HepG2 (cell line): ENCODE measurements at regions not wholly inside any gene's neighbourhood (a gene's known extent, or its start where the extent isn't known, plus 50 kb on each side); places are given as distances from the start of the nearest gene placed in this dataset.
A peak's percentile ranks its signal among the peaks of the same experiment; 100 is the strongest.

Experiments used
- ATF7 ChIP-seq, 2 experiments: fragments of 450-650 bp in 1 of 2; sonication (generic) in 1 of 2; formaldehyde crosslinking in 1 of 2; IDR thresholded peaks; 2 replicates each; pipeline versions ENCODE4 v1.4.0 to v1.6.1; 2016 to 2020; ENCODE audit warnings: antibody characterized with exemption in 1 of 2, mild to moderate bottlenecking in 1 of 2, missing genetic modification reagents in 1 of 2
- DNMT3B ChIP-seq: conservative IDR thresholded peaks from 2 replicates; pipeline ENCODE4 v1.6.1; 2016; ENCODE audit warnings: missing biosample characterization, control low read depth
- GABPB1 ChIP-seq: IDR thresholded peaks from 2 replicates; pipeline ENCODE4 v1.6.1; 2016; ENCODE audit warnings: mild to moderate bottlenecking, missing genetic modification reagents, moderate library complexity, missing compliant biosample characterization
- HNRNPH1 ChIP-seq: fragments of 200-400 bp; formaldehyde crosslinking; optimal IDR thresholded peaks from 2 replicates; pipeline ENCODE3; 2017; ENCODE audit warnings: mild to moderate bottlenecking, low read depth, low read length
- KDM1A ChIP-seq: IDR thresholded peaks from 2 replicates; pipeline ENCODE4 v1.6.1; 2016; ENCODE audit warnings: missing compliant biosample characterization
- NFIC ChIP-seq: IDR thresholded peaks from 2 replicates; pipeline ENCODE4 v1.6.1; 2012; ENCODE audit warnings: mild to moderate bottlenecking, low read length, inconsistent platforms
- PAWR ChIP-seq: sonication (generic); formaldehyde crosslinking; IDR thresholded peaks from 2 replicates; pipeline ENCODE4 v1.4.0; 2020; ENCODE audit warnings: missing genetic modification reagents, mild to moderate bottlenecking, borderline replicate concordance
- PITX1 ChIP-seq: sonication (generic); formaldehyde crosslinking; IDR thresholded peaks from 2 replicates; pipeline ENCODE4 v1.5.1; 2020; ENCODE audit warnings: mild to moderate bottlenecking, missing genetic modification reagents
- POGZ ChIP-seq: sonication (generic); formaldehyde crosslinking; IDR thresholded peaks from 2 replicates; pipeline ENCODE4 v1.4.0; 2020; ENCODE audit warnings: mild to moderate bottlenecking, missing genetic modification reagents
- SATB2 ChIP-seq: sonication (generic); formaldehyde crosslinking; IDR thresholded peaks from 2 replicates; pipeline ENCODE4 v1.5.0; 2020; ENCODE audit warnings: missing genetic modification reagents
- SP140L ChIP-seq: sonication (generic); formaldehyde crosslinking; IDR thresholded peaks from 2 replicates; pipeline ENCODE4 v1.4.0; 2020; ENCODE audit warnings: missing genetic modification reagents, borderline replicate concordance
- TCF7 ChIP-seq: sonication (generic); IDR thresholded peaks from 2 replicates; pipeline ENCODE4 v1.6.1; 2016; ENCODE audit warnings: antibody characterized with exemption, low read depth
- TCF7L2 ChIP-seq: IDR thresholded peaks from 2 replicates; pipeline ENCODE4 v1.6.1; 2011; ENCODE audit warnings: mild to moderate bottlenecking, low read depth, low read length, moderate library complexity
- THAP11 ChIP-seq: IDR thresholded peaks from 2 replicates; pipeline ENCODE4 v1.6.1; 2016; ENCODE audit warnings: missing biosample characterization, missing genetic modification reagents
- TOPORS ChIP-seq: sonication (generic); formaldehyde crosslinking; IDR thresholded peaks from 2 replicates; pipeline ENCODE4 v1.8.0; 2023; ENCODE audit warnings: mild to moderate bottlenecking, missing genetic modification reagents
- ZBTB1 ChIP-seq: sonication (generic); formaldehyde crosslinking; IDR thresholded peaks from 2 replicates; pipeline ENCODE4 v1.4.0; 2020; ENCODE audit warnings: missing genetic modification reagents, borderline replicate concordance
- ZFP82 ChIP-seq: sonication (generic); formaldehyde crosslinking; IDR thresholded peaks from 2 replicates; pipeline ENCODE4 v1.5.1; 2020; ENCODE audit warnings: mild to moderate bottlenecking, missing genetic modification reagents, borderline replicate concordance
- ZKSCAN8 ChIP-seq: IDR thresholded peaks from 2 replicates; pipeline ENCODE4 v1.6.1; 2016; ENCODE audit warnings: borderline replicate concordance, missing genetic modification reagents, missing compliant biosample characterization
- ZMYM2 ChIP-seq: sonication (generic); formaldehyde crosslinking; IDR thresholded peaks from 2 replicates; pipeline ENCODE4 v1.8.0; 2022; ENCODE audit warnings: mild to moderate bottlenecking, missing genetic modification reagents
- ZNF20 ChIP-seq: sonication (generic); formaldehyde crosslinking; IDR thresholded peaks from 2 replicates; pipeline ENCODE4 v1.4.0; 2020; ENCODE audit warnings: mild to moderate bottlenecking, moderate library complexity, missing genetic modification reagents
- ZNF562 ChIP-seq: sonication (generic); formaldehyde crosslinking; IDR thresholded peaks from 2 replicates; pipeline ENCODE4 v1.8.0; 2022; ENCODE audit warnings: missing genetic modification reagents, borderline replicate concordance
- TF ChIP-seq, protein P1 (sequence below): sonication (generic); formaldehyde crosslinking; IDR thresholded peaks from 2 replicates; pipeline ENCODE4 v1.5.0; 2020; ENCODE audit warnings: mild to moderate bottlenecking, missing genetic modification reagents, borderline replicate concordance
- TF ChIP-seq, protein P2 (sequence below): sonication (generic); formaldehyde crosslinking; IDR thresholded peaks from 2 replicates; pipeline ENCODE4 v1.8.1; 2022; ENCODE audit warnings: low read depth, mild to moderate bottlenecking, missing genetic modification reagents
- TF ChIP-seq, protein P3 (sequence below): sonication (generic); formaldehyde crosslinking; IDR thresholded peaks from 2 replicates; pipeline ENCODE4 v1.9.0; 2022; ENCODE audit warnings: missing genetic modification reagents, mild to moderate bottlenecking, borderline replicate concordance

DNA sequence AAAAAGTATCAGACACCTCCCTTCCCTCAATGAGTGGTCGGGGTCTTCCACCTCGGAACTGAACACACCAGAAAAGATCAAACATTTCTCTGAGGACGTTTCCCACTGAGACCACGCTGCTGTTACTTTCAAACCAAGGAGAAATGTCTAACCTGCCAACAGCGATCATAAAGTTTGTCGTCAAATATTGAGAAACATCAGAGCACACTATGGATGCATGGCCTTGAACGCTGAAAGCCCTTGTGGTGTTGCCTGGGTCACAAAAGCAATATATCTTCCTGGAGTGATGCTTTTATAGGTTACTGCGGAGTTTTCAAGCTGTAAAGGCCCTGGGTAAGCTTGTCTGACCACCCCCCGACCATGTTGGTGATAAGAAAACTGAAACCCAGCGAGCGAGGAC, 70.2 kb upstream of the ID2 start (continued):
- TF ChIP-seq, protein P1, sequence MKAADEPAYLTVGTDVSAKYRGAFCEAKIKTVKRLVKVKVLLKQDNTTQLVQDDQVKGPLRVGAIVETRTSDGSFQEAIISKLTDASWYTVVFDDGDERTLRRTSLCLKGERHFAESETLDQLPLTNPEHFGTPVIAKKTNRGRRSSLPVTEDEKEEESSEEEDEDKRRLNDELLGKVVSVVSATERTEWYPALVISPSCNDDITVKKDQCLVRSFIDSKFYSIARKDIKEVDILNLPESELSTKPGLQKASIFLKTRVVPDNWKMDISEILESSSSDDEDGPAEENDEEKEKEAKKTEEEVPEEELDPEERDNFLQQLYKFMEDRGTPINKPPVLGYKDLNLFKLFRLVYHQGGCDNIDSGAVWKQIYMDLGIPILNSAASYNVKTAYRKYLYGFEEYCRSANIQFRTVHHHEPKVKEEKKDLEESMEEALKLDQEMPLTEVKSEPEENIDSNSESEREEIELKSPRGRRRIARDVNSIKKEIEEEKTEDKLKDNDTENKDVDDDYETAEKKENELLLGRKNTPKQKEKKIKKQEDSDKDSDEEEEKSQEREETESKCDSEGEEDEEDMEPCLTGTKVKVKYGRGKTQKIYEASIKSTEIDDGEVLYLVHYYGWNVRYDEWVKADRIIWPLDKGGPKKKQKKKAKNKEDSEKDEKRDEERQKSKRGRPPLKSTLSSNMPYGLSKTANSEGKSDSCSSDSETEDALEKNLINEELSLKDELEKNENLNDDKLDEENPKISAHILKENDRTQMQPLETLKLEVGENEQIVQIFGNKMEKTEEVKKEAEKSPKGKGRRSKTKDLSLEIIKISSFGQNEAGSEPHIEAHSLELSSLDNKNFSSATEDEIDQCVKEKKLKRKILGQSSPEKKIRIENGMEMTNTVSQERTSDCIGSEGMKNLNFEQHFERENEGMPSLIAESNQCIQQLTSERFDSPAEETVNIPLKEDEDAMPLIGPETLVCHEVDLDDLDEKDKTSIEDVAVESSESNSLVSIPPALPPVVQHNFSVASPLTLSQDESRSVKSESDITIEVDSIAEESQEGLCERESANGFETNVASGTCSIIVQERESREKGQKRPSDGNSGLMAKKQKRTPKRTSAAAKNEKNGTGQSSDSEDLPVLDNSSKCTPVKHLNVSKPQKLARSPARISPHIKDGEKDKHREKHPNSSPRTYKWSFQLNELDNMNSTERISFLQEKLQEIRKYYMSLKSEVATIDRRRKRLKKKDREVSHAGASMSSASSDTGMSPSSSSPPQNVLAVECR (CRISPR knock-in tag): no peak; the same call in 1 of the 2 replicates
- TF ChIP-seq HNRNPH1 (no peak), DNMT3B (CRISPR knock-in tag) (no peak), ATF7 (IDR thresholded peaks at IDR 0.05) (no peak), ATF7 (CRISPR knock-in tag; IDR thresholded peaks at IDR 0.05) (no peak), ZBTB1 (CRISPR knock-in tag) (no peak), GABPB1 (CRISPR knock-in tag) (no peak), PAWR (CRISPR knock-in tag) (no peak), ZFP82 (CRISPR knock-in tag) (no peak), TCF7 (peak; percentile 48; the same call in 1 of the 2 replicates), POGZ (no peak), THAP11 (CRISPR knock-in tag) (peak; percentile 37), SP140L (CRISPR knock-in tag) (no peak), ZKSCAN8 (CRISPR knock-in tag) (0 out of 2 replicates have a peak, but pooled peaks have one; percentile 27), TOPORS (CRISPR knock-in tag) (no peak), ZNF562 (no peak), NFIC (no peak), KDM1A (CRISPR knock-in tag) (no peak), PITX1 (CRISPR knock-in tag) (peak; percentile 33; the same call in 1 of the 2 replicates), ZNF20 (CRISPR knock-in tag) (no peak), SATB2 (CRISPR knock-in tag) (no peak), TCF7L2 (no peak), ZMYM2 (CRISPR knock-in tag) (no peak)
- TF ChIP-seq, protein P2, sequence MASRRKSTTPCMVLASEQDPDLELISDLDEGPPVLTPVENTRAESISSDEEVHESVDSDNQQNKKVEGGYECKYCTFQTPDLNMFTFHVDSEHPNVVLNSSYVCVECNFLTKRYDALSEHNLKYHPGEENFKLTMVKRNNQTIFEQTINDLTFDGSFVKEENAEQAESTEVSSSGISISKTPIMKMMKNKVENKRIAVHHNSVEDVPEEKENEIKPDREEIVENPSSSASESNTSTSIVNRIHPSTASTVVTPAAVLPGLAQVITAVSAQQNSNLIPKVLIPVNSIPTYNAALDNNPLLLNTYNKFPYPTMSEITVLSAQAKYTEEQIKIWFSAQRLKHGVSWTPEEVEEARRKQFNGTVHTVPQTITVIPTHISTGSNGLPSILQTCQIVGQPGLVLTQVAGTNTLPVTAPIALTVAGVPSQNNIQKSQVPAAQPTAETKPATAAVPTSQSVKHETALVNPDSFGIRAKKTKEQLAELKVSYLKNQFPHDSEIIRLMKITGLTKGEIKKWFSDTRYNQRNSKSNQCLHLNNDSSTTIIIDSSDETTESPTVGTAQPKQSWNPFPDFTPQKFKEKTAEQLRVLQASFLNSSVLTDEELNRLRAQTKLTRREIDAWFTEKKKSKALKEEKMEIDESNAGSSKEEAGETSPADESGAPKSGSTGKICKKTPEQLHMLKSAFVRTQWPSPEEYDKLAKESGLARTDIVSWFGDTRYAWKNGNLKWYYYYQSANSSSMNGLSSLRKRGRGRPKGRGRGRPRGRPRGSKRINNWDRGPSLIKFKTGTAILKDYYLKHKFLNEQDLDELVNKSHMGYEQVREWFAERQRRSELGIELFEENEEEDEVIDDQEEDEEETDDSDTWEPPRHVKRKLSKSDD: peak; percentile 85
- TF ChIP-seq, protein P3, sequence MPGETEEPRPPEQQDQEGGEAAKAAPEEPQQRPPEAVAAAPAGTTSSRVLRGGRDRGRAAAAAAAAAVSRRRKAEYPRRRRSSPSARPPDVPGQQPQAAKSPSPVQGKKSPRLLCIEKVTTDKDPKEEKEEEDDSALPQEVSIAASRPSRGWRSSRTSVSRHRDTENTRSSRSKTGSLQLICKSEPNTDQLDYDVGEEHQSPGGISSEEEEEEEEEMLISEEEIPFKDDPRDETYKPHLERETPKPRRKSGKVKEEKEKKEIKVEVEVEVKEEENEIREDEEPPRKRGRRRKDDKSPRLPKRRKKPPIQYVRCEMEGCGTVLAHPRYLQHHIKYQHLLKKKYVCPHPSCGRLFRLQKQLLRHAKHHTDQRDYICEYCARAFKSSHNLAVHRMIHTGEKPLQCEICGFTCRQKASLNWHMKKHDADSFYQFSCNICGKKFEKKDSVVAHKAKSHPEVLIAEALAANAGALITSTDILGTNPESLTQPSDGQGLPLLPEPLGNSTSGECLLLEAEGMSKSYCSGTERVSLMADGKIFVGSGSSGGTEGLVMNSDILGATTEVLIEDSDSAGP (CRISPR knock-in tag): no peak
